HG02759 (cell line): ENCODE measurements at regions not wholly inside any gene's neighbourhood (a gene's known extent, or its start where the extent isn't known, plus 50 kb on each side); places are given as distances from the start of the nearest gene placed in this dataset.
"Not testable (repeated sequence)": the region's sequence is repeated elsewhere in the genome, so short reads cannot be mapped to it uniquely, and the experiment has no call there.

Experiments used
- ATAC-seq: cut with Tn5 transposase; IDR thresholded peaks from one replicate; pipeline ENCODE4 v1.9.1; 2021; ENCODE audit warnings: mild to moderate bottlenecking, moderate library complexity; ENCODE audit not compliant: unreplicated experiment

DNA sequence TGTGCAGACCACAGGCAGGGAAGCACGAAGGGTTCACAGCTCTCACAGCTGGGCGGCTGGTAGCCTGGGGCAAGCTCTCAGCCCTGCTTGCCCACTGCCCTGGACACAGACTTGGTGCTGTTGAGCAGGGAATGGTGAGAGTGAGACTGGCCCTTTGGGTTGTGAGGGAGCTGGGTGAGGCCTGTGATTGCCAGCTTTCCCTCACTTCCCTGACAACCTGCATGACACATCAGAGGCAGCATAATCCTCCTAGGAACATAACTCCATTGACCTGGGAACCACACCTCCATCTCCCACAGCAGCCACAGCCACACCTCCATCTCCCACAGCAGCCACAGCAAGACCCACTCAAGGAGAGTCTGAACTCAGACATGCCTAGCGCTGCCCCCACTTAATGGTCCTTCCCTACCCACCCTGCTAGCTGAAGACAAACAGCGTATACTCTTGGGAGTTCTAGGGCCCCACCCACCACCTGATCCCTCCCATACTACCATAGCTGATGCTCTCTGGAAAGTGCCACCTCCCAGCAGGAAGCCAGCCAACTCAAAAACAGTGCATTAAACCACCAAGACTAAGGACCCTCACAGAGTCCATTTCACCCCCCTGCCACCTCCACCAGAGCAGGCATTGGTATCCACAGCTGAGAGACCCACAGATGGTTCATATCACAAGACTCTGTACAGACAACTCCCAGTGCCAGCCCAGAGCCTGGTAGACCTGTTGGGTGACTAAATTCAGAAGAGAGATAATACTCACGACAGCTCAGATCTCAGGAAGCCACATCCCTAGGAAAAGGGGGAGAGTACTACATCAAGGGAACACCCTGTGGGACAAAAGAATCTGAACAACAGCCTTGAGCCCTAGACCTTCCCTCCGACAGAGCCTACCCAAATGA is 60.2 kb upstream of the PRSS3 start:
- ATAC-seq = not testable (repeated sequence)

DNA sequence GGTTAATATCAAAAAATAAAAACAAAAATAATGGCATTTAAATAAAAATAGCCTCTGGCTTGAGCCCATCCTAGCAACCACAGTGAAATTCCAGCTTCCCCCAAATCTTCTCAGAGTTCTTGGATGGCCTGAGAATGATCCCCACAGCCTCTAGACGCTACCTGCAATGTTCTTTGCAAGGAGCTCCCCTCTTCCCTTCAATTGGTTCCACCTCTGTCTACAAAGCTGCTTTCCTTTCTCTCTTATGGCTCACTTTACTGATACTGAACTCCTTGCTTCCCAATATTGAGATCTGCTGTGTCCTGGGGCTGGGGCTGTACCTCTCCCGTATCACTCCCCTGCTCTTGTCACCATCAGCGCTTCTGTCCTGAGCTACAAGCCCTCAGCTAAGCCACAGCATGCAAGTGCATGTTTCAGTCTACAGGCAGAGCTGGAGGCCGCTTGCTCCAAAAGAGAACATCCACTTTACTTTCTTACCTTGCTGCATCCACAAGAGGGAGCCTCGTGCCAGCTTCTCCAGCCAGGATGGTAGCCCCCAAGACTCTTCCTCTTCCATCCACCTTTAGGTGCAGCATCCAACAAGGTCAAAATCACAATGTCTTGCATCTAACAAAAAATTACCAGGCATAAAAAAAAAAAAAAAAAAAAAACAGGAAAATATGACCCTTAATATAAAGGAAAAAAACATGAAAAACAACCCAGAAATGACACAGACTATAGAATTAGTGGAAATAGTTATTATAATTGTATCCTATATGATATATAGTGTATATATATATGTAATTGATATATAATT is 57.4 kb upstream of the PRSS3 start:
- no peak for ATAC-seq

DNA sequence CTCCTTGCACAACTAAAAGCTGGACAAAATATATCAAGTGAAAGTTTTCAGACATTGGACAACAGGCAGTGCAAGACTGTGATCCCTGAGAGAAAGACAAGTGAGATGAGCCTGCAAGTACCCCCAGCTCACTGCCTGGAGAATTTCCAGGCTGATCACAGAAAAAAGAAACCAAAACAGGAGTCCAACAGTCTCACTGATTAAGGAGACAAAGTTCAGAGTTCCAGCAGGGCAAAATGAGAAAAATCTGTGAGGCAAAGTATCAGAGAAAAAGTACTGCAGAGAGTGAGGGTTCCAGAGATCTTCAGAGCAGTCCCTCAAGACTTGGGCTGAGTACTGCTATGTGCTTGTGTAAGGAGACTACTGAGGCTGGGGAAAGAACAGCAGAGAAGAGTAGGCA is 56.0 kb upstream of the PRSS3 start:
- ATAC-seq = no peak

DNA sequence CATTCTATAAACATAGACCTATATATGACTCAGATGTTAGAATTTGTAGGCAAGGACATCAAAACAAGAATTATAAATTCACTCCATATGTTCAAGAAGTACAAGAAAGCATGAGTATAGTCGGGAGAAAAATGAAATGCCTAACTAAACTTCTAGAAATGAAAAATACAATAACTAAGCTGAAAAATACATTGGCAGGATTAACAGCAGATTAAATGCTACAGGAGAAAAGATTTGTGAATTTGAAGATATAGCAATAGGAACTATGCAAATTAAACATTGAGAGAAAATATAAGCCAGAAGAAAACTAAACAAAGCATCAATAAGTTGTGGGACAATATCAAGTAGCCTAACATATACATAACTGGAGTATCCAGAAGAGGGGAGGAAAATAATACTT is 55.3 kb upstream of the PRSS3 start:
- no peak for ATAC-seq

DNA sequence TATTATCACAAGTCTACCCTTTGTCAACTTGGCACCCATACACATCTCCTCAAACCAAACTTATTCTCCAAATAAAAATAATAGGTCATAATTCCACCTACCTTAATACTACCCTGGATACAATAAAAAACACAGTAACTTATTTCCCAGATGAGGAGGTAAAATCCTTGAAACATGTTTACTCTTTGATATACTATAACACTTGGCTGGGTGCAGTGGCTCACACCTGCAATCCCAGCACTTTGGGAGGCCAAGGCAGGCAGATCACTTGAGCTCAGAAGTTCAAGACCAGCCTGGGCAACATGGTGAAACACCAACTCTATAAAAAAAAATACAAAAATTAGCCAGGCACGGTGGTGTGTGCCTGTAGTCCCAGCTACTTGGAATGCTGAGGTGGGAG is 54.4 kb upstream of the PRSS3 start:
- ATAC-seq = not testable (repeated sequence)

DNA sequence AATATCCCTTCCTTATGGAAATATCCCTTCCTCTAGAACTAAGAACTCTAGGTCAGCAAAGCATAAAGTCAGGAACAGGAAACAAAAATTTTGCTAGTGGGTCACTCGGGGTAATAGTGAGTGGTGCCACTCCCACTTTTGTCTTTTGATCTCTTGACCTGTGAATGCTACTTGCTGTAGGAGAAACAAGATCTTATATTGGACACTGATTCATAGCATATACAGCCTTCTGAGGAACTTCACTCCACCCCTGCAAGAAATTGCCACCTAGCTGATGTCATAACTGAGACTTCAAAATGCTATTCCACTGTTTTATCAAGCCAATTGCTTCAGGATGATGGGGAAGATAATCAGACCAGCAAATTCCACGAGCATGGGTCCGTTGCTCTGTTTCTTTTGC is 53.3 kb upstream of the PRSS3 start:
- ATAC-seq = no peak

DNA sequence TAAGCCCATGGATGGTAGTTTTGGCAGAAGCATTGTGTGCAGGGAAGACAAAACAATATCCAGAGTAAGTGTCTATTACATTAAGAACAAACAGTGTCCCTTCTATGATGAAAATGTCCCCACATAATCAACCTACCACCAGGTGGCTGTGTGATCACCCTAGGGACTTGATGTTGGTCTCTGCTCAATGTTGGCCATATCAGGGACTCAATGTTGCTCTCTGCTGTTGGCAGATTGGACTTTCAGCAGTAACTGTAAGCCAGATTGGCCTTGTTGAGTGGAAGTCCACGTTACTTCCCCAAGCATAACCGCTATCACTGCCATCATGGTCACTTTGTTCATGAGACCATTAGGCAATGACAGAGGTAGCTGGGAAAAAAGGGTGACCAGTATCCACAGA is 52.8 kb upstream of the PRSS3 start:
- ATAC-seq = no peak
